ENCODE measurements at regions not wholly inside any gene's neighbourhood (a gene's known extent, or its start where the extent isn't known, plus 50 kb on each side); places are given as distances from the start of the nearest gene placed in this dataset.

DNA sequence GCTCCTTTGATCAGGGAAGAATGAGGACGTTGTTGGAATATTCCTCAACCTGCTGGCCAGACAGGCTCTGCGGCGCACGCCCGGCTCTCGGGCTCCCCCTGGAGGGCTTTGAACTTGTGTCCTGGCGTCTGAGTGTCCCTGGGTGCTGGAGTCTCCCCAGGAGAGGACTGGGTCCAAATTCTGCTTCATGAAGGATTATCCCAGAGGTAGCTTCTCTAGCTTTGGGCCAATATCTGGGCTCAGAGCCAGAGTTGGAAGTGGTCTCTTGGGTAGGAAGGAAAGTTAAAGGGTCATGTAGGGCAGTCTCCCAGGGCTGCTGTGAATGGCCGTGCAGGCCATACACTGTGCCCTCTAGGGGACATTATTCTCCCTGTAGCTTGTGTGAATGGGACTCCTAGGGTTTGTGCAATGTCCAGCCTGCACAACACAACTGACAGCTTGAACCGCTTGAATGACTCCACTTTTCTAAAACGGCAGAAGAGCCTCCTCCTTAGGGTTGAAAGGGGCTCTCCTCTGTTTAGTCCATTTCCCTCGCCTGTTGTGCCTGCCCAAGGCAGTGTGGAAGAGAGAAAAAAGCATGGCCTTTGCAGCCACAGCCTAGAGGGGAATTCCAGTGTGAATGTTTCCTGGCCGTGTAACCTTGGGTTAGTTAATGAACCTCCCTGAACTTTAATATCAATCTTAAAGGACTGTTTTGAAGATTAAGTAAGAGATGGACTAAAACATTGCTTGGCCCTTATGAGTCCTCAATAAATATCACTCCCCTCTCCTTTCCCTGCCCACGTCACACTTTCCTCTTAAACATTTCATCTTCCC lies 111.2 kb upstream of the THY1 start:
- H3K9me2 ChIP-seq = no peaks in the 10 kb centered on the region
- no peak overlapping the region for H3K9ac ChIP-seq
- no peak overlapping the region for H3K27ac ChIP-seq (ENCODE audit: low read depth in 2 of 2, low read length in 1 of 2)
- no peaks in the 10 kb centered on the region for H3K36me3 ChIP-seq (replicated peaks in 1 of 2; ENCODE audit: control insufficient read depth in 1 of 2, insufficient read depth in 2 of 2, low read length in 1 of 2)
- no peak overlapping the region for H2AFZ ChIP-seq (ENCODE audit: low read depth)
- no peak for TF ChIP-seq GABPA (IDR thresholded peaks at IDR 0.05; ENCODE audit: low read depth)
- no peak for TF ChIP-seq TCF12 (IDR thresholded peaks at IDR 0.05)
- TF ChIP-seq, protein P1, sequence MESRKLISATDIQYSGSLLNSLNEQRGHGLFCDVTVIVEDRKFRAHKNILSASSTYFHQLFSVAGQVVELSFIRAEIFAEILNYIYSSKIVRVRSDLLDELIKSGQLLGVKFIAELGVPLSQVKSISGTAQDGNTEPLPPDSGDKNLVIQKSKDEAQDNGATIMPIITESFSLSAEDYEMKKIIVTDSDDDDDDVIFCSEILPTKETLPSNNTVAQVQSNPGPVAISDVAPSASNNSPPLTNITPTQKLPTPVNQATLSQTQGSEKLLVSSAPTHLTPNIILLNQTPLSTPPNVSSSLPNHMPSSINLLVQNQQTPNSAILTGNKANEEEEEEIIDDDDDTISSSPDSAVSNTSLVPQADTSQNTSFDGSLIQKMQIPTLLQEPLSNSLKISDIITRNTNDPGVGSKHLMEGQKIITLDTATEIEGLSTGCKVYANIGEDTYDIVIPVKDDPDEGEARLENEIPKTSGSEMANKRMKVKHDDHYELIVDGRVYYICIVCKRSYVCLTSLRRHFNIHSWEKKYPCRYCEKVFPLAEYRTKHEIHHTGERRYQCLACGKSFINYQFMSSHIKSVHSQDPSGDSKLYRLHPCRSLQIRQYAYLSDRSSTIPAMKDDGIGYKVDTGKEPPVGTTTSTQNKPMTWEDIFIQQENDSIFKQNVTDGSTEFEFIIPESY (IDR thresholded peaks at IDR 0.05; ENCODE audit: borderline replicate concordance, low read depth) = no peak
- no peak for TF ChIP-seq TEAD4 (IDR thresholded peaks at IDR 0.05; ENCODE audit: borderline replicate concordance, insufficient read depth)
- TF ChIP-seq, protein P2, sequence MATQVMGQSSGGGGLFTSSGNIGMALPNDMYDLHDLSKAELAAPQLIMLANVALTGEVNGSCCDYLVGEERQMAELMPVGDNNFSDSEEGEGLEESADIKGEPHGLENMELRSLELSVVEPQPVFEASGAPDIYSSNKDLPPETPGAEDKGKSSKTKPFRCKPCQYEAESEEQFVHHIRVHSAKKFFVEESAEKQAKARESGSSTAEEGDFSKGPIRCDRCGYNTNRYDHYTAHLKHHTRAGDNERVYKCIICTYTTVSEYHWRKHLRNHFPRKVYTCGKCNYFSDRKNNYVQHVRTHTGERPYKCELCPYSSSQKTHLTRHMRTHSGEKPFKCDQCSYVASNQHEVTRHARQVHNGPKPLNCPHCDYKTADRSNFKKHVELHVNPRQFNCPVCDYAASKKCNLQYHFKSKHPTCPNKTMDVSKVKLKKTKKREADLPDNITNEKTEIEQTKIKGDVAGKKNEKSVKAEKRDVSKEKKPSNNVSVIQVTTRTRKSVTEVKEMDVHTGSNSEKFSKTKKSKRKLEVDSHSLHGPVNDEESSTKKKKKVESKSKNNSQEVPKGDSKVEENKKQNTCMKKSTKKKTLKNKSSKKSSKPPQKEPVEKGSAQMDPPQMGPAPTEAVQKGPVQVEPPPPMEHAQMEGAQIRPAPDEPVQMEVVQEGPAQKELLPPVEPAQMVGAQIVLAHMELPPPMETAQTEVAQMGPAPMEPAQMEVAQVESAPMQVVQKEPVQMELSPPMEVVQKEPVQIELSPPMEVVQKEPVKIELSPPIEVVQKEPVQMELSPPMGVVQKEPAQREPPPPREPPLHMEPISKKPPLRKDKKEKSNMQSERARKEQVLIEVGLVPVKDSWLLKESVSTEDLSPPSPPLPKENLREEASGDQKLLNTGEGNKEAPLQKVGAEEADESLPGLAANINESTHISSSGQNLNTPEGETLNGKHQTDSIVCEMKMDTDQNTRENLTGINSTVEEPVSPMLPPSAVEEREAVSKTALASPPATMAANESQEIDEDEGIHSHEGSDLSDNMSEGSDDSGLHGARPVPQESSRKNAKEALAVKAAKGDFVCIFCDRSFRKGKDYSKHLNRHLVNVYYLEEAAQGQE (IDR thresholded peaks at IDR 0.05; ENCODE audit: low read depth, low read length) = no peak
- TF ChIP-seq POLR2AphosphoS5 (IDR thresholded peaks at IDR 0.05; ENCODE audit: low read depth, low read length) = no peak
- TF ChIP-seq NRF1 (IDR thresholded peaks at IDR 0.05; ENCODE audit: low read depth, low read length) = no peak
- TF ChIP-seq RCOR1 (IDR thresholded peaks at IDR 0.05; ENCODE audit: low read length) = no peak
- no peak for TF ChIP-seq JUND (IDR thresholded peaks at IDR 0.05)
- TF ChIP-seq RXRA (IDR thresholded peaks at IDR 0.05; ENCODE audit: borderline replicate concordance, low read depth) = no peak
- no peak for TF ChIP-seq FOXJ3 (CRISPR knock-in tag; IDR thresholded peaks at IDR 0.05)
- TF ChIP-seq FOXM1 (IDR thresholded peaks at IDR 0.05; ENCODE audit: low read depth) = no peak
- TF ChIP-seq RAD21 (IDR thresholded peaks at IDR 0.05; ENCODE audit: low read length) = peak; percentile 69
- no peak for TF ChIP-seq MEF2A (IDR thresholded peaks at IDR 0.05; ENCODE audit: borderline replicate concordance, low read depth)
- TF ChIP-seq SIN3A (IDR thresholded peaks at IDR 0.05; ENCODE audit: borderline replicate concordance, low read depth, low read length) = no peak
- TF ChIP-seq CHD2 (IDR thresholded peaks at IDR 0.05; ENCODE audit: low read length, partially characterized antibody) = no peak
- TF ChIP-seq YY1 (IDR thresholded peaks at IDR 0.05; ENCODE audit: low read depth) = no peak
- peak; percentile 51 for TF ChIP-seq SMC3 (IDR thresholded peaks at IDR 0.05; ENCODE audit: low read depth, low read length)
- no peak for TF ChIP-seq NFIC (IDR thresholded peaks at IDR 0.05; ENCODE audit: borderline replicate concordance)
- TF ChIP-seq, protein P3, sequence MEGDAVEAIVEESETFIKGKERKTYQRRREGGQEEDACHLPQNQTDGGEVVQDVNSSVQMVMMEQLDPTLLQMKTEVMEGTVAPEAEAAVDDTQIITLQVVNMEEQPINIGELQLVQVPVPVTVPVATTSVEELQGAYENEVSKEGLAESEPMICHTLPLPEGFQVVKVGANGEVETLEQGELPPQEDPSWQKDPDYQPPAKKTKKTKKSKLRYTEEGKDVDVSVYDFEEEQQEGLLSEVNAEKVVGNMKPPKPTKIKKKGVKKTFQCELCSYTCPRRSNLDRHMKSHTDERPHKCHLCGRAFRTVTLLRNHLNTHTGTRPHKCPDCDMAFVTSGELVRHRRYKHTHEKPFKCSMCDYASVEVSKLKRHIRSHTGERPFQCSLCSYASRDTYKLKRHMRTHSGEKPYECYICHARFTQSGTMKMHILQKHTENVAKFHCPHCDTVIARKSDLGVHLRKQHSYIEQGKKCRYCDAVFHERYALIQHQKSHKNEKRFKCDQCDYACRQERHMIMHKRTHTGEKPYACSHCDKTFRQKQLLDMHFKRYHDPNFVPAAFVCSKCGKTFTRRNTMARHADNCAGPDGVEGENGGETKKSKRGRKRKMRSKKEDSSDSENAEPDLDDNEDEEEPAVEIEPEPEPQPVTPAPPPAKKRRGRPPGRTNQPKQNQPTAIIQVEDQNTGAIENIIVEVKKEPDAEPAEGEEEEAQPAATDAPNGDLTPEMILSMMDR (IDR thresholded peaks at IDR 0.05) = peak; percentile 90
- TF ChIP-seq, protein P4, sequence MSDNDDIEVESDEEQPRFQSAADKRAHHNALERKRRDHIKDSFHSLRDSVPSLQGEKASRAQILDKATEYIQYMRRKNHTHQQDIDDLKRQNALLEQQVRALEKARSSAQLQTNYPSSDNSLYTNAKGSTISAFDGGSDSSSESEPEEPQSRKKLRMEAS (IDR thresholded peaks at IDR 0.05; ENCODE audit: low read depth) = 0 out of 2 replicates have a peak, but pooled peaks have one; percentile 21
- TF ChIP-seq EZH2phosphoT487 (IDR thresholded peaks at IDR 0.05; ENCODE audit: borderline replicate concordance, low read depth) = no peak
- TF ChIP-seq ELF1 (IDR thresholded peaks at IDR 0.05) = no peak
- TF ChIP-seq, protein P5, sequence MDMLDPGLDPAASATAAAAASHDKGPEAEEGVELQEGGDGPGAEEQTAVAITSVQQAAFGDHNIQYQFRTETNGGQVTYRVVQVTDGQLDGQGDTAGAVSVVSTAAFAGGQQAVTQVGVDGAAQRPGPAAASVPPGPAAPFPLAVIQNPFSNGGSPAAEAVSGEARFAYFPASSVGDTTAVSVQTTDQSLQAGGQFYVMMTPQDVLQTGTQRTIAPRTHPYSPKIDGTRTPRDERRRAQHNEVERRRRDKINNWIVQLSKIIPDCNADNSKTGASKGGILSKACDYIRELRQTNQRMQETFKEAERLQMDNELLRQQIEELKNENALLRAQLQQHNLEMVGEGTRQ (IDR thresholded peaks at IDR 0.05; ENCODE audit: borderline replicate concordance, low read depth, low read length) = no peak
- TF ChIP-seq EP300 (IDR thresholded peaks at IDR 0.05; ENCODE audit: borderline replicate concordance in 1 of 2, low read depth in 1 of 2, low read length in 1 of 2) = no peak
- no peaks in the 10 kb centered on the region for H3K79me2 ChIP-seq (ENCODE audit: insufficient read depth)
- 30% methylated on average over 11 of the region's 13 CpGs for WGBS (ENCODE audit: low lambda C conversion rate)
- H3K27me3 ChIP-seq (ENCODE audit: insufficient read depth) = peaks cover 19% of the 10 kb centered on the region; the same call in 1 of the 2 replicates
- H4K20me1 ChIP-seq (ENCODE audit: insufficient read depth) = no peaks in the 10 kb centered on the region
- H3K9me3 ChIP-seq = no peaks in the 10 kb centered on the region
- H3K4me2 ChIP-seq = no peak overlapping the region
- POLR2A ChIA-PET = no interaction called here
- CTCF ChIA-PET = interaction anchor here (0.5 to 5.0 kb wide), 49 partner anchors 8 to 607 kb away, joined by 3 to 57 read pairs (median 5); partner anchors contain the start of genes TRIM29 and USP2
- DNase-seq = peak; percentile 81
- peak overlapping the region in 1 of 2 experiments; percentile 14; a peak in 1 of 4 replicates for H3K4me3 ChIP-seq (ENCODE audit: low read depth in 2 of 2, low read length in 1 of 2)
- H3F3A ChIP-seq (replicated peaks; ENCODE audit: insufficient read depth) = no peaks in the 10 kb centered on the region
- H3K4me1 ChIP-seq (ENCODE audit: control insufficient read depth in 1 of 2, insufficient read depth in 2 of 2, low read depth in 1 of 2, low read length in 1 of 2) = no peaks in the 10 kb centered on the region; a peak in 1 of 4 replicates

Measured in SK-N-SH (cell line).